Karpas-422 (cell line): ENCODE measurements at regions not wholly inside any gene's neighbourhood (a gene's known extent, or its start where the extent isn't known, plus 50 kb on each side); places are given as distances from the start of the nearest gene placed in this dataset.

Source experiments
- DNase-seq: peaks from one replicate; pipeline ENCODE4 v3.0.0-alpha.2; 2015
- H2AFZ ChIP-seq: fragments of 200-600 bp; sonication (generic); 2 replicates; pipeline ENCODE4 v1.6.1; 2014; ENCODE audit warnings: antibody characterized with exemption, low read length, mixed read lengths
- H3K27ac ChIP-seq: fragments of 200-600 bp; sonication (generic); 2 replicates; pipeline ENCODE4 v1.5.1; 2014; ENCODE audit warnings: mild to moderate bottlenecking, low read length, moderate library complexity
- H3K27me3 ChIP-seq: fragments of 200-600 bp; sonication (generic); 2 replicates; pipeline ENCODE4 v1.6.1; 2014; ENCODE audit warnings: low read length, mixed read lengths
- H3K36me3 ChIP-seq: fragments of 200-600 bp; sonication (generic); 2 replicates; pipeline ENCODE4 v1.6.1; 2014; ENCODE audit warnings: low read length, mixed read lengths; ENCODE audit not compliant: insufficient read depth
- H3K4me1 ChIP-seq: fragments of 200-600 bp; sonication (generic); 2 replicates; pipeline ENCODE4 v1.6.1; 2014; ENCODE audit warnings: mild to moderate bottlenecking, low read length, mixed read lengths
- H3K4me2 ChIP-seq: fragments of 200-600 bp; sonication (generic); 2 replicates; pipeline ENCODE4 v1.6.1; 2014; ENCODE audit warnings: low read length, low read depth, mild to moderate bottlenecking; ENCODE audit not compliant: poor library complexity, severe bottlenecking
- H3K4me3 ChIP-seq: fragments of 200-600 bp; sonication (generic); 2 replicates; pipeline ENCODE4 v1.5.1; 2014; ENCODE audit warnings: mild to moderate bottlenecking, antibody characterized with exemption, low read length, mixed read lengths
- H3K79me2 ChIP-seq: fragments of 200-600 bp; sonication (generic); 2 replicates; pipeline ENCODE4 v1.6.1; 2014; ENCODE audit warnings: mild to moderate bottlenecking, low read length, mixed read lengths
- H3K9ac ChIP-seq: fragments of 200-600 bp; sonication (generic); 2 replicates; pipeline ENCODE4 v1.6.0; 2014; ENCODE audit warnings: low read length
- H3K9me2 ChIP-seq: fragments of 200-600 bp; sonication (generic), shearing (Covaris generic); replicated peaks from 2 replicates; pipeline ENCODE4 v1.6.0; 2014; ENCODE audit warnings: mild to moderate bottlenecking, low read length, moderate library complexity; ENCODE audit not compliant: insufficient read depth
- H3K9me3 ChIP-seq: fragments of 300-700, 200-600 bp; sonication (generic); 2 replicates; pipeline ENCODE4 v1.6.1; 2014; ENCODE audit warnings: low read length, mixed read lengths
- H4K20me1 ChIP-seq: fragments of 200-600 bp; sonication (generic); 2 replicates; pipeline ENCODE4 v1.6.1; 2014; ENCODE audit warnings: mild to moderate bottlenecking, antibody characterized with exemption, low read length, low read depth; ENCODE audit not compliant: insufficient read depth

GRCh38 chr18:24674605-24675004, 214.2 kb downstream of the HRH4 start:
- Histone ChIP-seq H3K9me3 (no peaks in the 10 kb centered on the region), H3K4me3 (no peak overlapping the region), H3K27me3 (no peaks in the 10 kb centered on the region), H3K9me2 (no peaks in the 10 kb centered on the region), H4K20me1 (no peaks in the 10 kb centered on the region), H3K79me2 (no peaks in the 10 kb centered on the region), H3K4me1 (no peaks in the 10 kb centered on the region), H3K27ac (no peak overlapping the region), H3K4me2 (no peak overlapping the region), H3K36me3 (no peaks in the 10 kb centered on the region), H2AFZ (no peak overlapping the region), H3K9ac (no peak overlapping the region)
- no peak for DNase-seq

DNA sequence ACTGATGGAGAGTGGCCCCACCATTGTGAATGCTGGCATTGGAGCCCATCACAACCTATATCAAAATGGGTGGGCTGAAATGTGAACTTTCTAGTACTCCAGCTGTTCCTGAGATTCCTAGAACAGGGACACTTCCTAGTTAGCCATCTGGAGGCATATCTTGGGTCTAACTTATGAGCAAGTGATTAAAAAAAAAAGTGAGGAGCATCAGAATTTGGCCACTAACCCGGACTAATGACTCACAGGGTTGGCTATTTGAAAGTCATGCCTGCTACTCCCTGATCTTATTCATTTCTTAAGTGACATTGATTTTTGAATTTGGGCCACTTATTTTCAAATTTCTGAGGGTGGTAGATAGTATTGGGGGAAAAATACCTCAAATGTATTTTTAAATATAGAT, 216.6 kb downstream of the HRH4 start:
- no peaks in the 10 kb centered on the region for H4K20me1 ChIP-seq
- no peak overlapping the region for H3K4me3 ChIP-seq
- H3K9ac ChIP-seq: no peak overlapping the region
- H3K79me2 ChIP-seq: no peaks in the 10 kb centered on the region
- H3K9me2 ChIP-seq: no peaks in the 10 kb centered on the region
- no peaks in the 10 kb centered on the region for H3K27me3 ChIP-seq
- H3K4me2 ChIP-seq: no peak overlapping the region
- H2AFZ ChIP-seq: no peak overlapping the region
- no peaks in the 10 kb centered on the region for H3K36me3 ChIP-seq
- no peak overlapping the region for H3K27ac ChIP-seq
- no peaks in the 10 kb centered on the region for H3K4me1 ChIP-seq
- DNase-seq: no peak
- H3K9me3 ChIP-seq: no peaks in the 10 kb centered on the region

DNA sequence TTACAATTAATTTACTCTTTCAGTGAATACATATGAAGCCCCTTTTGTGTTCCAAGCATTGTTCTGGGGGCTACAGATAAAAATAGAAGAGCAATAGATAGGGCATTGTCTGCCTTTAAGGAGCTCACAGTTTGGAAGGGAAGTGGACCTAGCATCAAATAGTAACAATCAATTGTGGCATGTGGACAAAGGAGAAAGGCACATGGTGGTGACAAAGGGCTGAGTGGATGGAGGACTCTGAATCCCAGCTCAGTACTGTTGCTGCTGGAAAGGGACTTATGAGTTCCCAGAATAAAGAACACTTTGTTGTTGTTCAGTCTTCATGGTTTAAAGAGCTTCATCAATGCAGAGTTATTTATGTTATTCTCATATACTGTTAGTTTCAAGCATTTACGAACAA, 217.7 kb downstream of the HRH4 start:
- Histone ChIP-seq H2AFZ (no peak overlapping the region), H3K9me3 (no peaks in the 10 kb centered on the region), H3K79me2 (no peaks in the 10 kb centered on the region), H3K4me1 (no peaks in the 10 kb centered on the region), H3K36me3 (no peaks in the 10 kb centered on the region), H3K27ac (no peak overlapping the region), H3K9ac (no peak overlapping the region), H3K4me2 (no peak overlapping the region), H3K9me2 (no peaks in the 10 kb centered on the region), H3K4me3 (no peak overlapping the region), H3K27me3 (no peaks in the 10 kb centered on the region), H4K20me1 (no peaks in the 10 kb centered on the region)
- no peak for DNase-seq

GRCh38 chr18:24678626-24679025, 218.2 kb downstream of the HRH4 start:
- no peak overlapping the region for H3K27ac ChIP-seq
- H3K9me2 ChIP-seq: no peaks in the 10 kb centered on the region
- H3K4me2 ChIP-seq: no peak overlapping the region
- no peaks in the 10 kb centered on the region for H4K20me1 ChIP-seq
- H2AFZ ChIP-seq: no peak overlapping the region
- H3K9me3 ChIP-seq: no peaks in the 10 kb centered on the region
- no peaks in the 10 kb centered on the region for H3K36me3 ChIP-seq
- H3K79me2 ChIP-seq: no peaks in the 10 kb centered on the region
- no peak overlapping the region for H3K4me3 ChIP-seq
- H3K9ac ChIP-seq: no peak overlapping the region
- no peaks in the 10 kb centered on the region for H3K27me3 ChIP-seq
- no peak for DNase-seq
- no peaks in the 10 kb centered on the region for H3K4me1 ChIP-seq

DNA sequence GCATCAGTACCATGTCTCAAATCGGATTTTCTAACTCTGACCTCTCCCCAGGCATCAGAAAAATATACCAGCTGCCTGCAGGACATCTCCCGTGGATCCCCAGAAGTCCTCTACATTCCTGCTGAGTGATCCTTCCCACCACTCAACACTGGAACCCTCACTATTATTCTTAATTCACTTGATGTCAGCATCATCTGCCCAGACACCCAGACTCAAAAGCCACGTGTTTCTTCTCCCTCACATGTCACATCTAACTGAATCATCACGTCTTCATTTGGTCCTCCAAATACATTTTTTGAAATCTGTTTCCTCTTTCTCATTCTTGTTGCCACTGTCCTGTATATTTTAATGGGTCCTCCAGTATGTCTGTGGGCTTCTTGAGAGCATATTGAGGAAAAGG, 218.6 kb downstream of the HRH4 start:
- Histone ChIP-seq H3K9me2 (no peaks in the 10 kb centered on the region), H3K4me1 (no peaks in the 10 kb centered on the region), H3K79me2 (no peaks in the 10 kb centered on the region), H3K4me2 (no peak overlapping the region), H3K27ac (no peak overlapping the region), H3K4me3 (no peak overlapping the region), H3K9me3 (no peaks in the 10 kb centered on the region), H3K36me3 (no peaks in the 10 kb centered on the region), H4K20me1 (no peaks in the 10 kb centered on the region), H3K27me3 (no peaks in the 10 kb centered on the region), H2AFZ (no peak overlapping the region), H3K9ac (no peak overlapping the region)
- no peak for DNase-seq

DNA sequence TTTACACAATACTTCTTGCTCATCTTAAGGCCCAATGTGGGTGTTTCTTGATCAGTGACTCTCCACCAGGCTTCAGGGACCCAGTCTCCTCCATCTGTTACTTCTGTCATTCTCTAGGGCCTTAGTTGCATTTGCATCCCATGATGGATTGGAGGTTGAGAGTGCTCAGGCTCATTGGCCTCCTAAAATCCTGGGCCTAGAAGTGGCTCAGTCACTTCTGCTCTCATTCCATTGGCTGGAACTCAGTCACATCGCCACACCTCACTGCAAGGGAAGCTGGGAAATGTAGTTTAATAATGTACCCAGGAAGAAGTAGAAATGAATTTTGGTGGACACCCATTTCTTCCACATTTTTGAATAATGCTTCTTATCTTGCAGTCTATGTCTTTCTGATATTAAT, 223.5 kb downstream of the HRH4 start:
- Histone ChIP-seq H3K9me2 (no peaks in the 10 kb centered on the region), H3K36me3 (no peaks in the 10 kb centered on the region), H3K9ac (no peak overlapping the region), H3K79me2 (no peaks in the 10 kb centered on the region), H3K4me3 (no peak overlapping the region), H4K20me1 (no peaks in the 10 kb centered on the region), H3K4me2 (no peak overlapping the region), H3K4me1 (no peaks in the 10 kb centered on the region), H3K9me3 (no peaks in the 10 kb centered on the region), H2AFZ (no peak overlapping the region), H3K27me3 (no peaks in the 10 kb centered on the region), H3K27ac (no peak overlapping the region)
- DNase-seq: peak; percentile 74

- H3K9me3 ChIP-seq: no peaks in the 10 kb centered on the region
- H3K9ac ChIP-seq: no peak overlapping the region
- no peaks in the 10 kb centered on the region for H3K36me3 ChIP-seq
- no peaks in the 10 kb centered on the region for H3K9me2 ChIP-seq
- no peak overlapping the region for H3K4me3 ChIP-seq
- no peaks in the 10 kb centered on the region for H3K27me3 ChIP-seq
- no peak overlapping the region for H3K27ac ChIP-seq
- no peak for DNase-seq
- H4K20me1 ChIP-seq: no peaks in the 10 kb centered on the region
- H2AFZ ChIP-seq: no peak overlapping the region
- no peaks in the 10 kb centered on the region for H3K4me1 ChIP-seq
- no peaks in the 10 kb centered on the region for H3K79me2 ChIP-seq
- no peak overlapping the region for H3K4me2 ChIP-seq
Observed at GRCh38 chr18:24685254-24685959, 225.0 kb downstream of the HRH4 start.

- no peaks in the 10 kb centered on the region for H3K36me3 ChIP-seq
- H3K4me3 ChIP-seq: no peak overlapping the region
- no peaks in the 10 kb centered on the region for H3K4me1 ChIP-seq
- H4K20me1 ChIP-seq: no peaks in the 10 kb centered on the region
- DNase-seq: no peak
- H2AFZ ChIP-seq: no peak overlapping the region
- no peak overlapping the region for H3K27ac ChIP-seq
- H3K9ac ChIP-seq: no peak overlapping the region
- no peaks in the 10 kb centered on the region for H3K9me3 ChIP-seq
- H3K4me2 ChIP-seq: no peak overlapping the region
- H3K9me2 ChIP-seq: no peaks in the 10 kb centered on the region
- no peaks in the 10 kb centered on the region for H3K79me2 ChIP-seq
- H3K27me3 ChIP-seq: no peaks in the 10 kb centered on the region
Observed at GRCh38 chr18:24695168-24695567, 234.7 kb downstream of the HRH4 start.
